Activated naive CD4-positive, alpha-beta T cell treated with anti-CD3 and anti-CD28 coated beads, Interleukin-2, amount 10 ng/mL, durations not matched to agents 7 days and 5 days (primary cell): ENCODE measurements at regions not wholly inside any gene's neighbourhood (a gene's known extent, or its start where the extent isn't known, plus 50 kb on each side); places are given as distances from the start of the nearest gene placed in this dataset.

ENCODE experiments used
- CTCF ChIA-PET: fragments of 350-600 bp; sonication (Branson Sonifier 250); formaldehyde crosslinking; loops from one replicate; lab custom pipeline; 2021; ENCODE audit warnings: antibody characterized with exemption; lab: Charles Lee
- DNase-seq: peaks from one replicate; pipeline ENCODE4 v3.0.0-alpha.2; 2020
- H3K27ac Mint-ChIP-seq: one replicate; pipeline ENCODE4 v1.8.0; 2021; ENCODE audit warnings: mild to moderate bottlenecking, moderate library complexity, mixed read lengths
- H3K27me3 Mint-ChIP-seq: one replicate; pipeline ENCODE4 v1.8.0; 2021; ENCODE audit warnings: mild to moderate bottlenecking, mixed read lengths
- H3K36me3 Mint-ChIP-seq: one replicate; pipeline ENCODE4 v1.8.0; 2021; ENCODE audit warnings: mixed read lengths
- H3K4me1 Mint-ChIP-seq: one replicate; pipeline ENCODE4 v1.8.0; 2021; ENCODE audit warnings: mixed read lengths
- H3K4me3 Mint-ChIP-seq: one replicate; pipeline ENCODE4 v1.8.0; 2021; ENCODE audit warnings: mild to moderate bottlenecking, moderate library complexity, mixed read lengths
- H3K9me3 Mint-ChIP-seq: one replicate; pipeline ENCODE4 v1.8.0; 2021; ENCODE audit warnings: mixed read lengths

DNA sequence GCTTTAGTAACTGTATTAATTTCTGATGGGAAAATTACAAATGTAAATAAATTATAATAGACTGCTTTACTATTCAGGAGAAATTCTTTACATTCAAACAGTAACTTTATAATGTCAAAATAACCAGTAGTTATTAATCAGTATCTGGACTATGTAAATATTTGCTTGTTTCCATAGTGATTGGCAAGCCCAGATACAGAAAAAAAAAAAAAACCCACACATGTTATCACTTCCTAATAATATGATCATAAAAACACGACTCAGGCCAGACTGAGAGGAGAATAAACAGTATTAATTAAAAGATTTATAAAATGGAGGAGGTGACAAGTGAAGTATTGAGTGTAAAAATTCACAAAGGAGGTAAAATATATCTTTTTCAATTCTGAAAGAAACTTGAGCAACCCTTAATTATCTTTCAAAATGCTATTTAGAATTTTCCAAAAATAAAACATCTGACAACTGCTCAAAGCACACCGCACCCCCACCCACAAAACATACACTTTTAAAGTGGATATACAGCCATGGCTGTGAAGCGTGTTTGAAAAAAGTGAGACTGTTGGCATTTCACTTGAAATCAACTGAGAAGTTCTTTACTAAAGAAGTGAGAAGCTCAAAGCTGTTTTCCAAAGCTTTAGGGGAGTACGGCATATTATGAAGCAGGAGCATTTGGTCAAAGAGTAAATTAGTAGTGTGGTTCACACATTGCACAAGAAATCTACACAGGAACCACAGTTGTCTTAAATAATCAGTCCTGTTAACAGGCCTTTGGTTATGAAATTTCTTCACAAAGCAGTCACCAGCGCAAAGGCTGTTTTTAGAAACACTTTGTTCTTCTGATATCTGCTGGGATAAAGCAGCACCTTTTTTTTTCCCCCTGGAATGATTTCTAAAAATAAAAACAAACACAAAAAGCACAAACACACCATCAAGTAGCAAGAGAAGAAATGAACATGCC, 475.8 kb downstream of the TXNL1 start:
- Mint-ChIP-seq H3K4me1 (no peaks in the 10 kb centered on the region), H3K27ac (no peak overlapping the region), H3K4me3 (no peak overlapping the region), H3K9me3 (no peaks in the 10 kb centered on the region), H3K36me3 (no peaks in the 10 kb centered on the region), H3K27me3 (no peaks in the 10 kb centered on the region)
- CTCF ChIA-PET: no interaction called here
- no peak for DNase-seq

DNA sequence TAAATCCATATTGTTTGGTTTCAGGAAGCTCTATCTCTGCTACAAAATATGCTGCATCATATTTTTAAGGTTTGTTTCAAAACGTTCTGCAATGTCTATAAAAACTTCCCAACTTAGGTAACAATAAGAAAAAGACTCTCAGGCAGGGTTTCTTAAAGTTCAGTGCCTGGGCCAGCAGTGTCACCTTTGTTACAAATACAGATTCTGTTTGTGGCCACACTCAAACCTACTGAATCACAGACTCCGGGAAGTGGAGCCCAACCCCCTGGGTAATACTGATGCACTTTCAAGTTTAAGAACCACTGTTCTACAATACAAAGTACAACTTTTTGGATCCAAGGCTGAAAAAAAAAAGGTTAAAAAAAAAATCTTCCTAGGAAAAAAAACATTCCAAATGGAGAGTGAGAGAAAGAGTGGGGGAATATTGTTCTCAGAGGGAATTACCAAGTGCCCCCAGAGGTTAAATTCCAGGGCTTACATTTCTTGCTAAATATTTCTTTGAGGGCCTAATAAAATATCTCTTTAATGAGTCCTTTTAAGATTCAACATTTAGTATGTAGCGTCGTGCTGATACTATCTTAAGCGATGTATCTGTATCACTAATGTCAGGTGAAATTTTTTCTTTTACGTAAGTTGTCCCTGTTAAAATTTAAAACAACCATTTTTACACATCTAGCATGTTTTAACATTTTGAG, 476.7 kb downstream of the TXNL1 start:
- no peak overlapping the region for H3K4me3 Mint-ChIP-seq
- no peaks in the 10 kb centered on the region for H3K4me1 Mint-ChIP-seq
- no peaks in the 10 kb centered on the region for H3K27me3 Mint-ChIP-seq
- no peak for DNase-seq
- H3K36me3 Mint-ChIP-seq: no peaks in the 10 kb centered on the region
- H3K27ac Mint-ChIP-seq: no peak overlapping the region
- CTCF ChIA-PET: no interaction called here
- H3K9me3 Mint-ChIP-seq: no peaks in the 10 kb centered on the region

DNA sequence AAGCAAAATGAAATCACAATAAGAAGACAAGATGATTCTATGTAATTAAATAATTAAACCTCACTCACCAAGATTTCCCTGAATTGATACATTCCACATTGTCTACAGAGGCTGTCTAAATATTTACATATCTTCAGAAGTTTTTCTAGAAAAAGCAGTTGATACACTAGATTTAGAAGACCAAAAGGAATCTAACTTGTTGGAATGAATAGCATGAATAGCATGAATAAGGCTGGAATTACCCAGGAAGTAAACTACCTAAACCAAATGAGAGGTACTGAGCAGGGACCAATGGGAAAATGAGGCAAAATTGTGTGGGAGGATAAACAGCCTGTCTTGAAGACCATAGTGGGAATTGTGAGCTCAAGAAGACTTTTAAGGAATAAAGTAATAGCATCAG, 479.7 kb downstream of the TXNL1 start:
- Mint-ChIP-seq H3K27me3 (no peaks in the 10 kb centered on the region), H3K4me3 (no peak overlapping the region), H3K4me1 (no peaks in the 10 kb centered on the region), H3K36me3 (no peaks in the 10 kb centered on the region), H3K27ac (no peak overlapping the region), H3K9me3 (no peaks in the 10 kb centered on the region)
- CTCF ChIA-PET: no interaction called here
- DNase-seq: no peak

DNA sequence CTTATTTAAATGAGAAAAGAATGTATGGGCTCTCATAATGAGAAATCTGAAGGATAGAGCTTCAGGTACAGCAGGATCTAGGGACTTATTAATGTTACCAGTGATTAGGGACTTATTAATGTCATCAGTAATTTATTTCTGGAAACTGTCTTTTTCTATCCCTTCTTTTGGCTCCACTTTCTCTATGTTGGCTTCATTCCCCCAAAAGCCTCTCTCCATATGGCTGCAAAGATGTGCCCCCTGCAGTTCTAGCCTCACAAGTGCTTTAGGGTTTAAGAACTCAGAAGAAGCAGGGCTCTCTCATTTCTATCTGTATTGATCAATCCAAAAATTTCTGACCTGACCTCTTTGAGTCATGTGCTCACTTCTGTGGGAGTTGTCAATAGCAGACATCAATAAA, 480.9 kb downstream of the TXNL1 start:
- H3K9me3 Mint-ChIP-seq: no peaks in the 10 kb centered on the region
- H3K27ac Mint-ChIP-seq: no peak overlapping the region
- no peaks in the 10 kb centered on the region for H3K36me3 Mint-ChIP-seq
- DNase-seq: no peak
- H3K4me1 Mint-ChIP-seq: no peaks in the 10 kb centered on the region
- H3K27me3 Mint-ChIP-seq: no peaks in the 10 kb centered on the region
- H3K4me3 Mint-ChIP-seq: no peak overlapping the region
- CTCF ChIA-PET: no interaction called here

DNA sequence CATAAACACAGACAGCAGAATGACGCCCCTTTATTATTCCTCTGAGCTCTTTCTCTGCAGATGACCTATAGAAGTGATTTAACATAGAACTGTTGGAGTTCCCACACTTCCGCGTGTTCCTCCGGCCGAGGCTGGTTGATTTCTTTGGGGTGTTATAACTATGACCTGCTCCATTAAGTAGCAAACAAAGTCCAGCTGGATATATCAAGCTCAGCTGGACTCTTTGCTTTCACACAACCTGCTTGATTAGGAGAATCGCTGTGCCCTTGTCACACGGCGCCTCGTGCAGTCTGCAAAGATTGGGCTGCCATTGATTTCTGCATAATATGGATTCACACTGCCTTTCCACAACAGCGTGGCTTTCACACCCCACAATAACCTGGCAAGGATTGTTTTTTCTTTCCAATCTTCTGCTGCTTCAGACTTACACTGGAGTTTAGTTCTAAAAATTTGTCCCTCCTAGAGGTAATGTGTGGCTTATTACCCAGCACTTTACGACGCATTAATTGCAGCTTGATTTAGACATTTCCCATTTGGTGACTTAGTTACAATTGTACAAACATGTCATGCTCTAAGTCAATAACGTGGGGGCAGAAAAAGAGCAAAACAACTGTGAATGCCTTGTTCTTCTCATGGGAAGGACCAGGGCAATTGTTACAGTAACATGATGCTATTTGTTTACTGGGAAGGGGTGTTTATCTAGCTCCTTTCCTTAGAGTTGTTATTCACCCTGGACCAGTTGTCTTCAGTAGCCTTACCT, 485.7 kb downstream of the TXNL1 start:
- Mint-ChIP-seq H3K4me1 (no peaks in the 10 kb centered on the region), H3K4me3 (no peak overlapping the region), H3K27ac (no peak overlapping the region), H3K9me3 (no peaks in the 10 kb centered on the region), H3K27me3 (no peaks in the 10 kb centered on the region), H3K36me3 (no peaks in the 10 kb centered on the region)
- CTCF ChIA-PET: no interaction called here
- no peak for DNase-seq

DNA sequence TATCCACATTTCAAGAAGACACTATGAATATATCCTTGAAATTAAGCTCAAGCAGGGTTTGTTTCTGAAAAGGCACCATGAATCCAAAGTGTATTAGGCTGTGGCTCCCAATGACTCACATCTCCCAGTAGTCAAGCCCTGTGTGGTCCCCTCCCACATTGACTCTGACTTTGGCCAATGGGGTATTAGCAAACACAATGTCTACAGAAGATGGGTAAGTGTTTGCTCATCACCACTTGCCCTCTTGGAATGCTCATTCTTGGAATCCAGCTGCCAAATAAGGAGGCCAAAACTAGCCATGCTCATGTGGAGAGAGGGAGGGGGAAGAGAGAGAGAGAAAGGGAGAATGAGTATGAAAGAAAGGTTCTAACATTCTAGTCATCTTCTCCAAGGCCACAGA, 490.0 kb downstream of the TXNL1 start:
- Mint-ChIP-seq H3K4me3 (no peak overlapping the region), H3K4me1 (no peaks in the 10 kb centered on the region), H3K27ac (no peak overlapping the region)

DNA sequence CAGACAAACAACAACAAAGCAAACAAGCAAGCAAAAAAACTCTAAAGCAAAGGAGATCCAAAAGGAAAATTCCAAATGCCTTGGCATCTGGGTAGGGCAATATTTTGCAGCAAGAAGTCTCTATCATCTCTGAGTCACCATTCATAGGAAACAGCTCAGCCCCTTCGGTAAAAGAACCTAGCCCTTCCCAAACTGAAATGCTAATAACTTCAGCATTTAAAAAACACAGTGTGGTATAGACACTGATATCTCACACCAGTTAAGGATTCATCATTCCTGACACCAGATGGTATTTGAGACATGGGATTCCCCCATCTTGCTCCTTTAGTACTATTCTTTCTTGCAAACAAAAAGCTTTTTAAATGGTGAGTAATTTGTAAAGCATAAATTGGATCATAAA, 491.8 kb downstream of the TXNL1 start:
- H3K9me3 Mint-ChIP-seq: peaks cover 2% of the 10 kb centered on the region
- no peak for DNase-seq
- H3K36me3 Mint-ChIP-seq: no peaks in the 10 kb centered on the region
- no peaks in the 10 kb centered on the region for H3K4me1 Mint-ChIP-seq
- H3K27ac Mint-ChIP-seq: no peak overlapping the region
- no peaks in the 10 kb centered on the region for H3K27me3 Mint-ChIP-seq
- CTCF ChIA-PET: no interaction called here
- no peak overlapping the region for H3K4me3 Mint-ChIP-seq

More for the DNA sequence above, 490.0 kb downstream of the TXNL1 start:
- Mint-ChIP-seq H3K36me3 (no peaks in the 10 kb centered on the region), H3K9me3 (no peaks in the 10 kb centered on the region), H3K27me3 (no peaks in the 10 kb centered on the region)
- no peak for DNase-seq
- CTCF ChIA-PET: no interaction called here

DNA sequence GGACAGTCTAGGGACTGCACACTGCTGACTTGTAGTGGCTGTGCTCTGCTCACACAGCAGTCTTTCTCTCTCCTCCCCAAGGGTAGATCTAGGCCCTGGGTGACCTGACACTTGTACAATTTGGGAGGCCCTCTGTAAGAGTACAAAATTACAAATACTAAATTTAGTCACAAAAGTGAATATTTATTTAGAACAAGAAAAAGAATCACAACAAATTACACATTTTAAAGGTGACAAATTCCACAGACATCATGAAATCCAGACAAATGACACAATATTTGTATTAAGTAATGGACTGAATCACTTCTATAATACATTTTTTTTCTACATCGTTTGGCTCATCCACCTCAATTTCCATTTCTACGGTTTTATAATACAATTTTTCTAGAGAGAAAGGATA, 496.4 kb downstream of the TXNL1 start:
- Mint-ChIP-seq H3K27me3 (no peaks in the 10 kb centered on the region), H3K27ac (no peak overlapping the region), H3K4me3 (no peak overlapping the region), H3K4me1 (no peaks in the 10 kb centered on the region), H3K9me3 (peaks cover 3% of the 10 kb centered on the region), H3K36me3 (no peaks in the 10 kb centered on the region)
- DNase-seq: no peak
- CTCF ChIA-PET: interaction anchor here (1.1 kb wide), 1 partner anchor 23 kb away, joined by 4 read pairs; no protein-coding TSS in a partner anchor

DNA sequence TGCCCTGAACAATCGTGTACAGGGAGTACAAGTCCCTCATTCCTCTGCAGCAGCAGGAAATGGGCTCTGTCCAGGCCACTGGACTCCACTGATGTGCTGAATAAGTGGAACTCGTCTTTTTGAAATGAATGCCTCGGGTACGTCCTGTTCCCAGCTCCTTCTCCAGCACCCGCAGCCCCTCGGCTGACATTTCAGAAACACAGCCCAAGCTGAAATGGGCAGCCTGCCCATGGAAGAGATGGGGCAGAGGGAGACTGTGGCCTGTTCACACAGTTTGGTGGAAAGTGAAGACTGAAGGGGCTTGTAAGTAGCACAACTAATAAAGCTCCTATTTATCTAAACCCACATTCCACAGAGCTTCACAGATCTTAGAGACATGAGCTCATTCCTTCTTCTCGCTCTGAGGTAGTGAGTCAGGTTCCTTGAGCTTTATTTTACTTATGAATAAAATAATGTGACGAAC, 498.6 kb downstream of the TXNL1 start:
- no peak overlapping the region for H3K27ac Mint-ChIP-seq
- CTCF ChIA-PET: no interaction called here
- H3K4me1 Mint-ChIP-seq: no peaks in the 10 kb centered on the region
- no peaks in the 10 kb centered on the region for H3K27me3 Mint-ChIP-seq
- no peak for DNase-seq
- H3K9me3 Mint-ChIP-seq: peaks cover 3% of the 10 kb centered on the region
- H3K4me3 Mint-ChIP-seq: no peak overlapping the region
- H3K36me3 Mint-ChIP-seq: no peaks in the 10 kb centered on the region

DNA sequence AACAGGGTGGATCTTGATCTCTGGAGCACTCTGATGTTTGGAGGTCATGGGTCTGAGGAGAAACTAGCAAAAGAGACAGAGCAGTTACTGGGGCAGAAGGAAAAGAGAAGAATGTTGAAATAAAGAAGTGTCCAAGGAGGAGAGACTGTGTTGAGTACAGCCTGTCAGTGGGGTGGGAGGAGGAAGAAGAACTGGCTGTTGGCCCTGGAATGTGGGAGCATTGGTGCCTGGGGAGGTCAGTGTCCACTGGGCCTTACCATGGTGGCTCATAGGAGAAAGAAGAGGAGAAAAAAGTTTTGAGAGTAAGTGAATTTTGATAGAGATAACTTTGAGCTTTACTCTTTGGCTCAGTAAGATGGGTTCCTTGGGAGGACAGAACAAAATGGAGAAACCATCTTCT, 499.0 kb downstream of the TXNL1 start:
- Mint-ChIP-seq H3K36me3 (no peaks in the 10 kb centered on the region), H3K27me3 (no peaks in the 10 kb centered on the region), H3K4me3 (no peak overlapping the region), H3K9me3 (peaks cover 3% of the 10 kb centered on the region), H3K27ac (no peak overlapping the region), H3K4me1 (no peaks in the 10 kb centered on the region)
- no peak for DNase-seq
- CTCF ChIA-PET: interaction anchor here (0.7 kb wide), 1 partner anchor 11 kb away, joined by 3 read pairs; no protein-coding TSS in a partner anchor

DNA sequence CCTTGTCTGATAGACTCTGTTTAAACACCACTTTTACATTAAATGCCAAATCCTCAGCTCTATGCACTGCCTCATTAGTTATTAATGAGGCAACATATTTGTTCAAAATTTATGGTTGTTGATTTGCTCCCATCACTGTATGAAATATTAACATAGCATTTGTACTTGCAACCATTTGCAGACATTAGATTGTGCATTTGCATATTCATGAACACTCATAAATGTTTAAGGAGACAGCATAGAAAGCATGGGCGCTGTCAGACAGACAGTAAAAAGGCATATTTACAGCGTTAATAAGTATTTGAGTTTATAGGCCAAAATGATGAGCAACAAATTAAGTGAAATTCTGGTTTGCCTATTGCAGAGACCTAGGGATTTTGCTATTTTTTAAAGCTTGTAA, 502.3 kb downstream of the TXNL1 start:
- CTCF ChIA-PET: no interaction called here
- Mint-ChIP-seq H3K4me1 (no peaks in the 10 kb centered on the region), H3K4me3 (no peak overlapping the region), H3K27me3 (no peaks in the 10 kb centered on the region), H3K9me3 (peaks cover 1% of the 10 kb centered on the region), H3K27ac (no peak overlapping the region), H3K36me3 (no peaks in the 10 kb centered on the region)
- DNase-seq: no peak

DNA sequence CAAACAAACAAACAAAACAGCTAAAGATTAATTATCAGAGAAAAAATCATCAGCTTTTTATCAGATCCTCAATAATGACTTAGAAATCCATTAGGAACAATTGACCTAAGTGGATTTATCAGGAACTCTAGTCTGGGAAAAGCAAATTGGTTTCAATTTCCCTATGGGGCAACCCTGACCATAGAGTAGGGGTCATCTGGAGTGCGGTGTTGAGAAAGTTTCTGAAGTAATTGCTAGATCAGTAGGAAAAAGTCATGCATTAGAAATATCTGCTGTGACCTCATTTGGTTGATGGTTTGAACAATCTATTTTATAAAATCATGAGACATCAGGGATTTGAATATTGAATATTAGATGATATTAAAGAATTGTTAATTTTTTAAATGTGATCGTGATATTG, 507.9 kb downstream of the TXNL1 start:
- Mint-ChIP-seq H3K4me1 (no peaks in the 10 kb centered on the region), H3K27me3 (no peaks in the 10 kb centered on the region), H3K36me3 (no peaks in the 10 kb centered on the region), H3K9me3 (no peaks in the 10 kb centered on the region), H3K27ac (no peak overlapping the region), H3K4me3 (no peak overlapping the region)
- CTCF ChIA-PET: no interaction called here
- DNase-seq: no peak

DNA sequence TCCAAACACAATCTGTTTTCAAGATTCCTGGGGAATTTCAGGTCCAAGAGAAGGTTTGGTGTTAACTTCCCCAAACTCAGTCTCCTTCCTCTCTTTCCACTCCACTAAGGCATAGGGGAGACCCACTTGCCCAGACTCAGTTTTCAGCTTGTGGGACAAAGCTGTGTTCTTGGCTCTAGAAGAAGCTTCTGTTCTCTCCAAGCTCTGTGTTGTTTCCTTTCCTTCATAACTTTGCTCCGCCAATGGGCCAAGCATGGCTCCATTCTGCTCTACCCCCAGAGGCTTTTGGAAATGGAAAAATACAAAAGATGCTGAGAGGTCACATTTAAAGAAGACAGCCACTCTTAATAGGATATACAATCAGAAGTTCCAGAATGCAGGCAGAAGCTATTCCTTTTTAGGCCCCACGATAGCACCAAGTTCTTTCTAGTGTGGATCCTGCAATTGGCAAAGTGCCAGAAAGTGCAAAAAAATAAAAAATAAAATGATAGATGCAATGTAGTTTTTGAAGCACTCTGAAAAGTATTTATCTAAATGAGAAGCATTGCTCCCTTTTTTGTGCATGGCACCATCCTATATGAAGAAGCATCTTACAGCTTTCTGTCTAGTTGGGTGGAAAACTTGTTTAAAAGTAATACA, 510.1 kb downstream of the TXNL1 start:
- Mint-ChIP-seq H3K36me3 (no peaks in the 10 kb centered on the region), H3K4me3 (no peak overlapping the region)

More for the DNA sequence above, 510.1 kb downstream of the TXNL1 start:
- CTCF ChIA-PET: no interaction called here
- no peak for DNase-seq
- Mint-ChIP-seq H3K9me3 (no peaks in the 10 kb centered on the region), H3K27ac (peak overlapping the region; percentile 21), H3K4me1 (no peaks in the 10 kb centered on the region), H3K27me3 (no peaks in the 10 kb centered on the region)
